NCI-H2107 (cell line): ENCODE measurements at regions not wholly inside any gene's neighbourhood (a gene's known extent, or its start where the extent isn't known, plus 50 kb on each side); places are given as distances from the start of the nearest gene placed in this dataset.
"Not testable (repeated sequence)": the region's sequence is repeated elsewhere in the genome, so short reads cannot be mapped to it uniquely, and the experiment has no call there.

ENCODE experiments used
- DNase-seq: peaks from one replicate; lab custom pipeline; 2025; lab: John Stamatoyannopoulos, UW

GRCh38 chr6:33895296-33895695 is 91.5 kb upstream of the MLN start:
- no peak for DNase-seq

- DNase-seq: no peak
Measured at GRCh38 chr6:33894438-33894837, 90.6 kb upstream of the MLN start.

GRCh38 chr6:33892581-33893346 is 89.0 kb upstream of the MLN start:
- no peak for DNase-seq

GRCh38 chr6:33888664-33889200 is 84.9 kb upstream of the MLN start:
- no peak for DNase-seq

GRCh38 chr6:33888183-33888582 is 84.4 kb upstream of the MLN start:
- DNase-seq: no peak

- no peak for DNase-seq
Measured at GRCh38 chr6:33886673-33887144, 82.9 kb upstream of the MLN start.

GRCh38 chr6:33885132-33886057 is 81.6 kb upstream of the MLN start:
- DNase-seq: no peak

- not testable (repeated sequence) for DNase-seq
Measured at GRCh38 chr6:33883621-33884020, 79.8 kb upstream of the MLN start.

- no peak for DNase-seq
Measured at GRCh38 chr6:33882154-33882553, 78.4 kb upstream of the MLN start.

GRCh38 chr6:33880766-33881165 is 77.0 kb upstream of the MLN start:
- DNase-seq: no peak

GRCh38 chr6:33880104-33880678 is 76.4 kb upstream of the MLN start:
- no peak for DNase-seq

GRCh38 chr6:33878562-33878961 is 74.8 kb upstream of the MLN start:
- DNase-seq: no peak

- DNase-seq: no peak
Measured at GRCh38 chr6:33877982-33878535, 74.3 kb upstream of the MLN start.

- DNase-seq: no peak
Measured at GRCh38 chr6:33875696-33876095, 71.9 kb upstream of the MLN start.

GRCh38 chr6:33875141-33875581 is 71.4 kb upstream of the MLN start:
- no peak for DNase-seq

- no peak for DNase-seq
Measured at GRCh38 chr6:33874136-33874760, 70.4 kb upstream of the MLN start.

- no peak for DNase-seq
Measured at GRCh38 chr6:33872761-33873160, 69.0 kb upstream of the MLN start.

- no peak for DNase-seq
Measured at GRCh38 chr6:33869826-33870423, 66.1 kb upstream of the MLN start.

GRCh38 chr6:33869121-33869520 is 65.3 kb upstream of the MLN start:
- no peak for DNase-seq

GRCh38 chr6:33868141-33868540 is 64.3 kb upstream of the MLN start:
- DNase-seq: no peak

- no peak for DNase-seq
Measured at GRCh38 chr6:33865478-33866077, 61.8 kb upstream of the MLN start.
